GM13977 (cell line): ENCODE measurements at regions not wholly inside any gene's neighbourhood (a gene's known extent, or its start where the extent isn't known, plus 50 kb on each side); places are given as distances from the start of the nearest gene placed in this dataset.

Experiments
- DNase-seq: peaks from one replicate; pipeline ENCODE4 v3.0.0; 2012; ENCODE audit warnings: low spot score
- CTCF ChIP-seq: IDR thresholded peaks from 2 replicates; pipeline ENCODE4 v1.5.1; 2012; ENCODE audit warnings: mild to moderate bottlenecking, control low read depth; ENCODE audit not compliant: insufficient read depth; ENCODE audit errors: extremely low read depth, missing control alignments
- in situ Hi-C: fragments of 300-500 bp; cut with MboI; formaldehyde crosslinking; loops from one replicate; pipeline ENCODE4 v1.12.0; 2022; ENCODE audit warnings: low sequenced_read_pairs, low pct_unique_long_range_greater_than_20kb, mixed read lengths, inconsistent platforms; ENCODE audit not compliant: unreplicated experiment

- in situ Hi-C loops, result no loop called here
- no peak for DNase-seq
Measured at GRCh38 chr10:6327961-6328698, 125.4 kb downstream of the PFKFB3 start.

GRCh38 chr10:6328699-6329423 lies 126.1 kb downstream of the PFKFB3 start:
- in situ Hi-C loops, result no loop called here
- DNase-seq, result peak; percentile 23
- no peak for TF ChIP-seq CTCF

More at GRCh38 chr10:6327961-6328698, 125.4 kb downstream of the PFKFB3 start:
- no peak for TF ChIP-seq CTCF

- in situ Hi-C loops, result no loop called here
- no peak for TF ChIP-seq CTCF
- no peak for DNase-seq
Measured at GRCh38 chr10:6333086-6333485, 130.4 kb downstream of the PFKFB3 start.

- in situ Hi-C loops, result no loop called here
- no peak for DNase-seq
- no peak for TF ChIP-seq CTCF
Measured at GRCh38 chr10:6333973-6334372, 131.2 kb downstream of the PFKFB3 start.

- in situ Hi-C loops, result no loop called here
Measured at GRCh38 chr10:6336016-6336415, 133.3 kb downstream of the PFKFB3 start.

GRCh38 chr10:6337382-6337781 lies 134.7 kb downstream of the PFKFB3 start:
- TF ChIP-seq CTCF, result no peak
- DNase-seq, result no peak
- in situ Hi-C loops, result no loop called here

More at GRCh38 chr10:6336016-6336415, 133.3 kb downstream of the PFKFB3 start:
- DNase-seq, result no peak
- TF ChIP-seq CTCF, result no peak
